H1 (cell line): ENCODE measurements at regions not wholly inside any gene's neighbourhood (a gene's known extent, or its start where the extent isn't known, plus 50 kb on each side); places are given as distances from the start of the nearest gene placed in this dataset.

Experiments
- BACH1 ChIP-seq: IDR thresholded peaks from 2 replicates; pipeline ENCODE4 v1.6.1; 2012; ENCODE audit warnings: low read length, improper control_type of control experiment
- GABPA ChIP-seq: IDR thresholded peaks from 2 replicates; pipeline ENCODE4 v1.6.1; 2011; ENCODE audit warnings: mild to moderate bottlenecking, low read length, moderate library complexity, borderline replicate concordance; ENCODE audit not compliant: insufficient read depth
- KDM1A ChIP-seq: fragments of 200-600, 300-600 bp; sonication (generic); IDR thresholded peaks from 2 replicates; pipeline ENCODE4 v1.7.1; 2016; ENCODE audit warnings: mild to moderate bottlenecking, low read length, borderline replicate concordance
- NANOG ChIP-seq: IDR thresholded peaks from 2 replicates; pipeline ENCODE4 v1.6.1; 2011; ENCODE audit warnings: low read length, low read depth, mild to moderate bottlenecking, inconsistent platforms; ENCODE audit not compliant: insufficient read depth, poor library complexity, severe bottlenecking
- POU5F1 ChIP-seq: IDR thresholded peaks from 2 replicates; pipeline ENCODE4 v1.6.1; 2011; ENCODE audit warnings: low read depth, mild to moderate bottlenecking, low read length, moderate library complexity
- SRF ChIP-seq: IDR thresholded peaks from 2 replicates; pipeline ENCODE4 v1.6.1; 2011; ENCODE audit warnings: mild to moderate bottlenecking, low read depth, low read length, moderate library complexity
- YY1 ChIP-seq: IDR thresholded peaks from 2 replicates; pipeline ENCODE4 v1.6.1; 2011; ENCODE audit warnings: low read depth, mild to moderate bottlenecking, low read length
- TF ChIP-seq, protein P1 (sequence below): fragments of 300-600 bp; sonication (generic); IDR thresholded peaks from 2 replicates; pipeline ENCODE4 v1.7.1; 2012; ENCODE audit warnings: low read length, moderate library complexity, mild to moderate bottlenecking, inconsistent platforms; ENCODE audit not compliant: insufficient replicate concordance

DNA sequence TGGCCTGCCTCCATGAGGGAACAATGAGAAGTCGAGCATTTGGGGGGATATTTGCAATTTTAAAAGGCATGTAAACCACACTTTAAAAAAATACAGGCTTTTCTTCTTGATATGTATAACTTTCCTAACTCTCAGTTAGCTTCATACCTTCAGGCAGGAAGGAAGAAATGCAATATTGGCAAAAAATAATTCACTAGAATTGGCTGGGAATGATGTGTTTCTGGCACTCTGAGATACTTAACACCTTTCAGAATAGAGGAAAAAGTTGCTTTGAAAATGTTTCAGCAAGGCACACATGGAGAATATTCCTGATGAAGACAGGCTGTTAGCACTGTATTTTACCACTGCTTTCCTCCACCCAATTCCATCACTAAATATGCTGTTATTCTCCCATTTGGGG is 747.6 kb downstream of the HDGFL1 start (continued):
- TF ChIP-seq, protein P1, sequence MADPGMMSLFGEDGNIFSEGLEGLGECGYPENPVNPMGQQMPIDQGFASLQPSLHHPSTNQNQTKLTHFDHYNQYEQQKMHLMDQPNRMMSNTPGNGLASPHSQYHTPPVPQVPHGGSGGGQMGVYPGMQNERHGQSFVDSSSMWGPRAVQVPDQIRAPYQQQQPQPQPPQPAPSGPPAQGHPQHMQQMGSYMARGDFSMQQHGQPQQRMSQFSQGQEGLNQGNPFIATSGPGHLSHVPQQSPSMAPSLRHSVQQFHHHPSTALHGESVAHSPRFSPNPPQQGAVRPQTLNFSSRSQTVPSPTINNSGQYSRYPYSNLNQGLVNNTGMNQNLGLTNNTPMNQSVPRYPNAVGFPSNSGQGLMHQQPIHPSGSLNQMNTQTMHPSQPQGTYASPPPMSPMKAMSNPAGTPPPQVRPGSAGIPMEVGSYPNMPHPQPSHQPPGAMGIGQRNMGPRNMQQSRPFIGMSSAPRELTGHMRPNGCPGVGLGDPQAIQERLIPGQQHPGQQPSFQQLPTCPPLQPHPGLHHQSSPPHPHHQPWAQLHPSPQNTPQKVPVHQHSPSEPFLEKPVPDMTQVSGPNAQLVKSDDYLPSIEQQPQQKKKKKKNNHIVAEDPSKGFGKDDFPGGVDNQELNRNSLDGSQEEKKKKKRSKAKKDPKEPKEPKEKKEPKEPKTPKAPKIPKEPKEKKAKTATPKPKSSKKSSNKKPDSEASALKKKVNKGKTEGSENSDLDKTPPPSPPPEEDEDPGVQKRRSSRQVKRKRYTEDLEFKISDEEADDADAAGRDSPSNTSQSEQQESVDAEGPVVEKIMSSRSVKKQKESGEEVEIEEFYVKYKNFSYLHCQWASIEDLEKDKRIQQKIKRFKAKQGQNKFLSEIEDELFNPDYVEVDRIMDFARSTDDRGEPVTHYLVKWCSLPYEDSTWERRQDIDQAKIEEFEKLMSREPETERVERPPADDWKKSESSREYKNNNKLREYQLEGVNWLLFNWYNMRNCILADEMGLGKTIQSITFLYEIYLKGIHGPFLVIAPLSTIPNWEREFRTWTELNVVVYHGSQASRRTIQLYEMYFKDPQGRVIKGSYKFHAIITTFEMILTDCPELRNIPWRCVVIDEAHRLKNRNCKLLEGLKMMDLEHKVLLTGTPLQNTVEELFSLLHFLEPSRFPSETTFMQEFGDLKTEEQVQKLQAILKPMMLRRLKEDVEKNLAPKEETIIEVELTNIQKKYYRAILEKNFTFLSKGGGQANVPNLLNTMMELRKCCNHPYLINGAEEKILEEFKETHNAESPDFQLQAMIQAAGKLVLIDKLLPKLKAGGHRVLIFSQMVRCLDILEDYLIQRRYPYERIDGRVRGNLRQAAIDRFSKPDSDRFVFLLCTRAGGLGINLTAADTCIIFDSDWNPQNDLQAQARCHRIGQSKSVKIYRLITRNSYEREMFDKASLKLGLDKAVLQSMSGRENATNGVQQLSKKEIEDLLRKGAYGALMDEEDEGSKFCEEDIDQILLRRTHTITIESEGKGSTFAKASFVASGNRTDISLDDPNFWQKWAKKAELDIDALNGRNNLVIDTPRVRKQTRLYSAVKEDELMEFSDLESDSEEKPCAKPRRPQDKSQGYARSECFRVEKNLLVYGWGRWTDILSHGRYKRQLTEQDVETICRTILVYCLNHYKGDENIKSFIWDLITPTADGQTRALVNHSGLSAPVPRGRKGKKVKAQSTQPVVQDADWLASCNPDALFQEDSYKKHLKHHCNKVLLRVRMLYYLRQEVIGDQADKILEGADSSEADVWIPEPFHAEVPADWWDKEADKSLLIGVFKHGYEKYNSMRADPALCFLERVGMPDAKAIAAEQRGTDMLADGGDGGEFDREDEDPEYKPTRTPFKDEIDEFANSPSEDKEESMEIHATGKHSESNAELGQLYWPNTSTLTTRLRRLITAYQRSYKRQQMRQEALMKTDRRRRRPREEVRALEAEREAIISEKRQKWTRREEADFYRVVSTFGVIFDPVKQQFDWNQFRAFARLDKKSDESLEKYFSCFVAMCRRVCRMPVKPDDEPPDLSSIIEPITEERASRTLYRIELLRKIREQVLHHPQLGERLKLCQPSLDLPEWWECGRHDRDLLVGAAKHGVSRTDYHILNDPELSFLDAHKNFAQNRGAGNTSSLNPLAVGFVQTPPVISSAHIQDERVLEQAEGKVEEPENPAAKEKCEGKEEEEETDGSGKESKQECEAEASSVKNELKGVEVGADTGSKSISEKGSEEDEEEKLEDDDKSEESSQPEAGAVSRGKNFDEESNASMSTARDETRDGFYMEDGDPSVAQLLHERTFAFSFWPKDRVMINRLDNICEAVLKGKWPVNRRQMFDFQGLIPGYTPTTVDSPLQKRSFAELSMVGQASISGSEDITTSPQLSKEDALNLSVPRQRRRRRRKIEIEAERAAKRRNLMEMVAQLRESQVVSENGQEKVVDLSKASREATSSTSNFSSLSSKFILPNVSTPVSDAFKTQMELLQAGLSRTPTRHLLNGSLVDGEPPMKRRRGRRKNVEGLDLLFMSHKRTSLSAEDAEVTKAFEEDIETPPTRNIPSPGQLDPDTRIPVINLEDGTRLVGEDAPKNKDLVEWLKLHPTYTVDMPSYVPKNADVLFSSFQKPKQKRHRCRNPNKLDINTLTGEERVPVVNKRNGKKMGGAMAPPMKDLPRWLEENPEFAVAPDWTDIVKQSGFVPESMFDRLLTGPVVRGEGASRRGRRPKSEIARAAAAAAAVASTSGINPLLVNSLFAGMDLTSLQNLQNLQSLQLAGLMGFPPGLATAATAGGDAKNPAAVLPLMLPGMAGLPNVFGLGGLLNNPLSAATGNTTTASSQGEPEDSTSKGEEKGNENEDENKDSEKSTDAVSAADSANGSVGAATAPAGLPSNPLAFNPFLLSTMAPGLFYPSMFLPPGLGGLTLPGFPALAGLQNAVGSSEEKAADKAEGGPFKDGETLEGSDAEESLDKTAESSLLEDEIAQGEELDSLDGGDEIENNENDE, result no peak
- TF ChIP-seq SRF (no peak), POU5F1 (no peak), NANOG (no peak), YY1 (no peak), BACH1 (no peak), GABPA (no peak), KDM1A (no peak)
